GM12878 (cell line): ENCODE measurements at regions not wholly inside any gene's neighbourhood (a gene's known extent, or its start where the extent isn't known, plus 50 kb on each side); places are given as distances from the start of the nearest gene placed in this dataset.

ENCODE experiments used
- ATAC-seq: fragments of 200-7000 bp; cut with Tn5 transposase; 3 replicates; pipeline ENCODE4 v1.9.1; 2020; ENCODE audit warnings: mild to moderate bottlenecking, moderate library complexity
- BruUV-seq: library from RNA; stranded (reverse); fragments of 400-500 nt; replicated peaks from 2 replicates; lab custom pipeline; 2021; lab: Mats Ljungman, UMichigan
- CTCF ChIA-PET: fragments of 300-600 bp; sonication (Branson Sonifier 250); formaldehyde crosslinking; extraction: SDS; loops from one replicate; lab custom pipeline; 2021; ENCODE audit warnings: inconsistent platforms; lab: Yijun Ruan, JAX
- POLR2A ChIA-PET: fragments of 350-600 bp; formaldehyde crosslinking; extraction: SDS; loops from one replicate; lab custom pipeline; 2021; ENCODE audit warnings: inconsistent platforms; lab: Charles Lee
- RAD21 ChIA-PET: fragments of 300-600 bp; sonication (Branson Sonifier 250); formaldehyde crosslinking; loops from one replicate; lab custom pipeline; 2023; ENCODE audit warnings: antibody characterized with exemption; ENCODE audit not compliant: unreplicated experiment; lab: Charles Lee
- SMC1A ChIA-PET: fragments of 300-600 bp; sonication (Branson Sonifier 250); formaldehyde crosslinking; loops from one replicate; lab custom pipeline; 2023; ENCODE audit not compliant: unreplicated experiment, uncharacterized antibody; lab: Charles Lee
- DNase-seq: peaks from one replicate; pipeline ENCODE4 v3.0.0-alpha.2; 2011; ENCODE audit warnings: low read depth, low spot score
- FAIRE-seq: peaks from 3 replicates; lab custom pipeline; 2011; peaks lifted over from hg19 to GRCh38; lab: Jason Lieb, UNC
- H2AFZ ChIP-seq: 2 replicates; pipeline ENCODE4 v1.6.0; 2011; ENCODE audit warnings: low read depth, low read length, control low read depth; ENCODE audit not compliant: control insufficient read depth
- H3K27ac ChIP-seq: 2 replicates; pipeline ENCODE4 v1.5.1; 2011; ENCODE audit warnings: control low read depth; ENCODE audit not compliant: control insufficient read depth, insufficient read depth
- H3K27me3 ChIP-seq, 2 experiments: replicated peaks in 1 of 2; 2 replicates each; pipeline versions ENCODE4 v1.6.0 to v1.6.1; 2011; ENCODE audit warnings: low read length in 1 of 2; ENCODE audit not compliant: control insufficient read depth in 2 of 2, insufficient read depth in 2 of 2
- H3K36me3 ChIP-seq, 2 experiments: 2 replicates each; pipeline ENCODE4 v1.5.1; 2011; ENCODE audit warnings: low read length in 1 of 2; ENCODE audit not compliant: control insufficient read depth in 2 of 2, insufficient read depth in 2 of 2
- H3K4me1 ChIP-seq: 2 replicates; pipeline ENCODE4 v1.6.1; 2011; ENCODE audit warnings: mild to moderate bottlenecking, low read length, moderate library complexity, mixed read lengths; ENCODE audit not compliant: control insufficient read depth, insufficient read depth
- H3K4me2 ChIP-seq: 2 replicates; pipeline ENCODE4 v1.6.0; 2011; ENCODE audit warnings: control low read depth; ENCODE audit not compliant: control insufficient read depth, insufficient read depth
- H3K4me3 ChIP-seq: fragments of 200-600 bp; sonication (generic); 2 replicates; pipeline ENCODE4 v1.5.1; 2016
- H3K79me2 ChIP-seq: 2 replicates; pipeline ENCODE4 v1.6.0; 2011; ENCODE audit warnings: low read length; ENCODE audit not compliant: control insufficient read depth, insufficient read depth
- H3K9ac ChIP-seq: 2 replicates; pipeline ENCODE4 v1.8.0; 2011; ENCODE audit warnings: low read length, control low read depth, mixed read lengths; ENCODE audit not compliant: control insufficient read depth, insufficient read depth
- H3K9me3 ChIP-seq: replicated peaks from 3 replicates; pipeline ENCODE4 v1.5.1; 2011; ENCODE audit warnings: mild to moderate bottlenecking, low read length; ENCODE audit not compliant: control insufficient read depth, insufficient read depth
- H4K20me1 ChIP-seq: 2 replicates; pipeline ENCODE4 v1.6.0; 2011; ENCODE audit not compliant: control insufficient read depth, insufficient read depth
- EED ChIP-seq: sonication (generic); IDR thresholded peaks from 2 replicates; pipeline ENCODE4 v1.6.1; 2016; ENCODE audit warnings: antibody characterized with exemption, low read depth
- IKZF2 ChIP-seq, 2 experiments: fragments of 450-650 bp; IDR thresholded peaks; 2 replicates each; pipeline ENCODE4 v1.6.1; 2017; ENCODE audit warnings: mild to moderate bottlenecking in 2 of 2, moderate library complexity in 2 of 2
- MYB ChIP-seq: fragments of 150-350 bp; IDR thresholded peaks from 2 replicates; pipeline ENCODE4 v1.6.1; 2014; ENCODE audit warnings: mild to moderate bottlenecking, low read depth, low read length, borderline replicate concordance
- NBN ChIP-seq: fragments of 450-650 bp; IDR thresholded peaks from 2 replicates; pipeline ENCODE4 v1.6.1; 2016
- NFIC ChIP-seq: IDR thresholded peaks from 2 replicates; pipeline ENCODE4 v1.6.1; 2012; ENCODE audit warnings: low read depth, mild to moderate bottlenecking, inconsistent platforms, low read length, moderate library complexity
- PAX8 ChIP-seq: fragments of 450-650 bp; IDR thresholded peaks from 2 replicates; pipeline ENCODE4 v1.6.1; 2017; ENCODE audit warnings: mild to moderate bottlenecking, moderate library complexity
- PML ChIP-seq: IDR thresholded peaks from 2 replicates; pipeline ENCODE4 v1.6.1; 2012; ENCODE audit warnings: low read length, inconsistent platforms
- RELA ChIP-seq: fragments of 450-650 bp; IDR thresholded peaks from 2 replicates; pipeline ENCODE4 v1.8.0; 2014; ENCODE audit warnings: borderline replicate concordance; ENCODE audit not compliant: partially characterized antibody
- SREBF2 ChIP-seq: IDR thresholded peaks from 2 replicates; pipeline ENCODE4 v1.6.1; 2012; ENCODE audit warnings: mild to moderate bottlenecking, low read length
- TAF1 ChIP-seq: IDR thresholded peaks from 2 replicates; pipeline ENCODE4 v1.6.1; 2011; ENCODE audit warnings: mild to moderate bottlenecking, low read depth, low read length, borderline replicate concordance
- TARDBP ChIP-seq: IDR thresholded peaks from 2 replicates; pipeline ENCODE4 v1.6.1; 2016; ENCODE audit warnings: borderline replicate concordance
- ZNF217 ChIP-seq: fragments of 450-650 bp; IDR thresholded peaks from 2 replicates; pipeline ENCODE4 v1.6.1; 2017; ENCODE audit warnings: antibody characterized with exemption, mild to moderate bottlenecking
- WGBS: methylation state at CpG from one replicate; pipeline ENCODE4 v1.1.6; 2016; ENCODE audit warnings: low lambda C conversion rate; ENCODE audit not compliant: insufficient replicate concordance, insufficient coverage; ENCODE audit errors: missing lambda C conversion rate; 5-methylcytosine and 5-hydroxymethylcytosine counted together
- in situ Hi-C: fragments of 300-500 bp; cut with MboI; formaldehyde crosslinking; loops from 9 replicates; pipeline ENCODE4 v1.14.3; 2018; ENCODE audit warnings: mixed read lengths
- intact Hi-C: fragments of 100-400 bp; cut with micrococcal nuclease; formaldehyde crosslinking; loops from one replicate; pipeline ENCODE4 v1.14.2; 2022; ENCODE audit not compliant: unreplicated experiment
- TF ChIP-seq, protein P1 (sequence below): fragments of 450-650 bp; IDR thresholded peaks from 2 replicates; pipeline ENCODE4 v1.6.1; 2017; ENCODE audit warnings: borderline replicate concordance
- TF ChIP-seq, protein P2 (sequence below): fragments of 450-650 bp; IDR thresholded peaks from 2 replicates; pipeline ENCODE4 v1.6.1; 2017; ENCODE audit warnings: mild to moderate bottlenecking, moderate library complexity

DNA sequence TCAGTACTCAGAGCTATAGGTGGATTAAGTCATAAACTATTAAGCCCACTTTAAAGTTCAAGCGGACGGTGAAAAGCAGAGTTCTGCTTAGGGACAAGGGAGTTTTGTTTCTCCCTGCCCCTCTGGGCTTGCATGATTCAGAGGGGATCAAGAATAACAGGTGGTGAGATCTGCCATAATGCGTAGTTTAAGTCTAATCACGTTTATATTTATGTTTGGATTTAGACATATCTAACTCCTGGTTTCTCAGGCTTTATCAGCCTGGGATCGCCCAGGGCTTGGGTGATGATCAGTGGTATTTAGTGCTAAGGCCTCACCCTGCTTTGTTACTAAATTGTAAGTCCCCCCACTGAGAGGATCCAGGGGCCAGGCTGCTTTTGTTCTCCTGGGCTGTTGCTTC is 335.4 kb upstream of the NRP1 start (continued):
- TF ChIP-seq NFIC, result no peak
- no peak for TF ChIP-seq SREBF2
- no peak for TF ChIP-seq EED
- no peak for TF ChIP-seq RELA

DNA sequence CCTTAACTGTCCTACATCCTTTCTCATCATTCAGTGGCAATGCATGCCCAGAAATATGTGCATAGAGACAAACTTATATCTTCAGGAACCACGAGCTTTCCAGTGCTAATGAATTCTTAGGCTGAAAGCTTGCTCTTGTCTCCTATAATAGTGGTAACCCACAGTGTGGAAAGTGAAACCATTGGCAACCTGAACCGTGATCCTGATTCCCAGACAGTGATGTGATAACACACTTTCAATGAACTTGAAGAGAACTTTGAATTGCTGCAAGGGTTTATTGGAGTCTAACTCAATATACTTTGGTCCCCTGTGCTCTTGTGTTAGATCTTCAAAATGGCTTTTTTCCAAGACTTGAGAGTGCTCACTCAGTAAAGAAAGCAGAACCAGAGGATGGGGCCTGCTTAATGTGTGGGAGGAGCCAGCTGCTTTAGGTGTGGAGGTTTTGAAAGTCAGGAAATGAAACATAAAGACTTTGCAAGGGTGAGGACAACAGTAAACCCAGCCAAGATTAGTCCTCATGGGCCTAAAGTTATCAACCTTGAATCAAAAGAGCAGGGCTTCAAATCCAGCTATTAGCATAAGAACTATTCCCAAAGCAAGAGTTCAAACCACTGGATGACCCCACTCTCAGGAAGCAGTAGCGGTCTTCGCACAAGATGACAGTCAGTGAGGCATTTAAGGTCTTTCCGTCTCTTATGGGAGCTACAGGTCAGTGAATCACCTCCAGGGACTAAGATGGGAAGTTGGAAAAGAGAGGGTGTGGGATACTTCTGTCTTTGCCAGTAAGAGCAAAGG is 332.4 kb upstream of the NRP1 start:
- ChIA-PET SMC1A (interaction anchor here (0.7 to 1.3 kb wide), 5 partner anchors 11 to 76 kb away, joined by 3 to 4 read pairs (median 3); no protein-coding TSS in a partner anchor), CTCF (interaction anchor here (0.9 to 1.3 kb wide), 2 partner anchors 8 to 12 kb away, joined by 3 to 4 read pairs; no protein-coding TSS in a partner anchor)

More for the DNA sequence above, 332.4 kb upstream of the NRP1 start:
- Histone ChIP-seq H3K36me3 (no peaks in the 10 kb centered on the region), H3K79me2 (no peaks in the 10 kb centered on the region), H3K9me3 (no peaks in the 10 kb centered on the region; the same call in 2 of the 3 replicates), H3K9ac (no peak overlapping the region), H4K20me1 (no peaks in the 10 kb centered on the region), H3K27ac (no peak overlapping the region), H2AFZ (no peak overlapping the region), H3K4me1 (no peaks in the 10 kb centered on the region), H3K4me2 (no peak overlapping the region), H3K27me3 (no peaks in the 10 kb centered on the region), H3K4me3 (no peak overlapping the region)
- RAD21 ChIA-PET, result no interaction called here
- DNase-seq, result no peak
- FAIRE-seq, result no peak
- POLR2A ChIA-PET, result interaction anchor here (0.6 kb wide), 1 partner anchor 184 kb away, joined by 3 read pairs; no protein-coding TSS in a partner anchor
- TF ChIP-seq, protein P1, sequence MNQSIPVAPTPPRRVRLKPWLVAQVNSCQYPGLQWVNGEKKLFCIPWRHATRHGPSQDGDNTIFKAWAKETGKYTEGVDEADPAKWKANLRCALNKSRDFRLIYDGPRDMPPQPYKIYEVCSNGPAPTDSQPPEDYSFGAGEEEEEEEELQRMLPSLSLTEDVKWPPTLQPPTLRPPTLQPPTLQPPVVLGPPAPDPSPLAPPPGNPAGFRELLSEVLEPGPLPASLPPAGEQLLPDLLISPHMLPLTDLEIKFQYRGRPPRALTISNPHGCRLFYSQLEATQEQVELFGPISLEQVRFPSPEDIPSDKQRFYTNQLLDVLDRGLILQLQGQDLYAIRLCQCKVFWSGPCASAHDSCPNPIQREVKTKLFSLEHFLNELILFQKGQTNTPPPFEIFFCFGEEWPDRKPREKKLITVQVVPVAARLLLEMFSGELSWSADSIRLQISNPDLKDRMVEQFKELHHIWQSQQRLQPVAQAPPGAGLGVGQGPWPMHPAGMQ, result no peak
- TF ChIP-seq MYB (no peak), TAF1 (no peak), NBN (no peak), PML (no peak), IKZF2 (IDR thresholded peaks at IDR 0.05) (no peak), ZNF217 (no peak), PAX8 (no peak), TARDBP (no peak)
- TF ChIP-seq, protein P2, sequence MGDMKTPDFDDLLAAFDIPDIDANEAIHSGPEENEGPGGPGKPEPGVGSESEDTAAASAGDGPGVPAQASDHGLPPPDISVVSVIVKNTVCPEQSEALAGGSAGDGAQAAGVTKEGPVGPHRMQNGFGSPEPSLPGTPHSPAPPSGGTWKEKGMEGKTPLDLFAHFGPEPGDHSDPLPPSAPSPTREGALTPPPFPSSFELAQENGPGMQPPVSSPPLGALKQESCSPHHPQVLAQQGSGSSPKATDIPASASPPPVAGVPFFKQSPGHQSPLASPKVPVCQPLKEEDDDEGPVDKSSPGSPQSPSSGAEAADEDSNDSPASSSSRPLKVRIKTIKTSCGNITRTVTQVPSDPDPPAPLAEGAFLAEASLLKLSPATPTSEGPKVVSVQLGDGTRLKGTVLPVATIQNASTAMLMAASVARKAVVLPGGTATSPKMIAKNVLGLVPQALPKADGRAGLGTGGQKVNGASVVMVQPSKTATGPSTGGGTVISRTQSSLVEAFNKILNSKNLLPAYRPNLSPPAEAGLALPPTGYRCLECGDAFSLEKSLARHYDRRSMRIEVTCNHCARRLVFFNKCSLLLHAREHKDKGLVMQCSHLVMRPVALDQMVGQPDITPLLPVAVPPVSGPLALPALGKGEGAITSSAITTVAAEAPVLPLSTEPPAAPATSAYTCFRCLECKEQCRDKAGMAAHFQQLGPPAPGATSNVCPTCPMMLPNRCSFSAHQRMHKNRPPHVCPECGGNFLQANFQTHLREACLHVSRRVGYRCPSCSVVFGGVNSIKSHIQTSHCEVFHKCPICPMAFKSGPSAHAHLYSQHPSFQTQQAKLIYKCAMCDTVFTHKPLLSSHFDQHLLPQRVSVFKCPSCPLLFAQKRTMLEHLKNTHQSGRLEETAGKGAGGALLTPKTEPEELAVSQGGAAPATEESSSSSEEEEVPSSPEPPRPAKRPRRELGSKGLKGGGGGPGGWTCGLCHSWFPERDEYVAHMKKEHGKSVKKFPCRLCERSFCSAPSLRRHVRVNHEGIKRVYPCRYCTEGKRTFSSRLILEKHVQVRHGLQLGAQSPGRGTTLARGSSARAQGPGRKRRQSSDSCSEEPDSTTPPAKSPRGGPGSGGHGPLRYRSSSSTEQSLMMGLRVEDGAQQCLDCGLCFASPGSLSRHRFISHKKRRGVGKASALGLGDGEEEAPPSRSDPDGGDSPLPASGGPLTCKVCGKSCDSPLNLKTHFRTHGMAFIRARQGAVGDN, result no peak
- WGBS, result 58% methylated on average over 5 of the region's 5 CpGs
- ATAC-seq, result peak; percentile 44
- intact Hi-C loops, result no loop called here
- in situ Hi-C loops, result no loop called here
- BruUV-seq, result no TSS peak
